ENCODE measurements at regions not wholly inside any gene's neighbourhood (a gene's known extent, or its start where the extent isn't known, plus 50 kb on each side); places are given as distances from the start of the nearest gene placed in this dataset.

DNA sequence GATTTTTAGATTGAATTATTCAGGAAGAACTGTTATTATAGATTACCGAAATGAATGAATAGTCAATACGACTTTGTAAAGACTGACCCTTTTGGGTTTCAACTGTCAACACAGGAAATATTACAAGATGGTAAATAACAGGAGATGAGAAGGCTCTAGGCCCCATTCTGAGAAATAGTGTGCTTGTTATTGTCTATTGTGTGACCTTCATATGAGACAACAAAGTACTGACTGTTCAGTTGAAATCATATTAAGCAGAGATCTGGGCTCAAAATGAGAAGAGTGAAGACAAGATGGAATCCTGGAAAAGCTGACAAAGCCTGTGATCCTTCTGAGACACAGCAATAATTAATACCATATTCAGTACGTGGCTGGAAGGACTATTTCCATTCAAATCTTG lies 503.8 kb downstream of the INHBA start:
- Histone ChIP-seq H2AFZ (no peak overlapping the region), H3F3A (replicated peaks; ENCODE audit: low read depth) (no peaks in the 10 kb centered on the region), H3K36me3 (ENCODE audit: insufficient read depth) (no peaks in the 10 kb centered on the region), H3K9me2 (ENCODE audit: insufficient read depth) (no peaks in the 10 kb centered on the region), H3K4me3 (no peak overlapping the region), H3K27ac (ENCODE audit: low read depth) (no peak overlapping the region), H3K79me2 (replicated peaks; ENCODE audit: insufficient read depth) (no peaks in the 10 kb centered on the region), H3K4me1 (ENCODE audit: insufficient read depth) (no peaks in the 10 kb centered on the region), H3K4me2 (no peak overlapping the region), H3K27me3 (ENCODE audit: insufficient read depth) (no peaks in the 10 kb centered on the region), H4K20me1 (replicated peaks; ENCODE audit: insufficient read depth) (no peaks in the 10 kb centered on the region)
- H3K27ac Mint-ChIP-seq: no peak overlapping the region
- H3K36me3 Mint-ChIP-seq (ENCODE audit: low read depth): no peaks in the 10 kb centered on the region
- no peak for ATAC-seq
- TF ChIP-seq ZNF114 (CRISPR knock-in tag; IDR thresholded peaks at IDR 0.05) (no peak), NANOG (IDR thresholded peaks at IDR 0.05; ENCODE audit: borderline replicate concordance) (no peak), POLR2AphosphoS5 (IDR thresholded peaks at IDR 0.05; ENCODE audit: low read depth) (no peak), ZNF331 (CRISPR knock-in tag; IDR thresholded peaks at IDR 0.05; ENCODE audit: low read depth) (no peak)
- TF ChIP-seq, protein P1, sequence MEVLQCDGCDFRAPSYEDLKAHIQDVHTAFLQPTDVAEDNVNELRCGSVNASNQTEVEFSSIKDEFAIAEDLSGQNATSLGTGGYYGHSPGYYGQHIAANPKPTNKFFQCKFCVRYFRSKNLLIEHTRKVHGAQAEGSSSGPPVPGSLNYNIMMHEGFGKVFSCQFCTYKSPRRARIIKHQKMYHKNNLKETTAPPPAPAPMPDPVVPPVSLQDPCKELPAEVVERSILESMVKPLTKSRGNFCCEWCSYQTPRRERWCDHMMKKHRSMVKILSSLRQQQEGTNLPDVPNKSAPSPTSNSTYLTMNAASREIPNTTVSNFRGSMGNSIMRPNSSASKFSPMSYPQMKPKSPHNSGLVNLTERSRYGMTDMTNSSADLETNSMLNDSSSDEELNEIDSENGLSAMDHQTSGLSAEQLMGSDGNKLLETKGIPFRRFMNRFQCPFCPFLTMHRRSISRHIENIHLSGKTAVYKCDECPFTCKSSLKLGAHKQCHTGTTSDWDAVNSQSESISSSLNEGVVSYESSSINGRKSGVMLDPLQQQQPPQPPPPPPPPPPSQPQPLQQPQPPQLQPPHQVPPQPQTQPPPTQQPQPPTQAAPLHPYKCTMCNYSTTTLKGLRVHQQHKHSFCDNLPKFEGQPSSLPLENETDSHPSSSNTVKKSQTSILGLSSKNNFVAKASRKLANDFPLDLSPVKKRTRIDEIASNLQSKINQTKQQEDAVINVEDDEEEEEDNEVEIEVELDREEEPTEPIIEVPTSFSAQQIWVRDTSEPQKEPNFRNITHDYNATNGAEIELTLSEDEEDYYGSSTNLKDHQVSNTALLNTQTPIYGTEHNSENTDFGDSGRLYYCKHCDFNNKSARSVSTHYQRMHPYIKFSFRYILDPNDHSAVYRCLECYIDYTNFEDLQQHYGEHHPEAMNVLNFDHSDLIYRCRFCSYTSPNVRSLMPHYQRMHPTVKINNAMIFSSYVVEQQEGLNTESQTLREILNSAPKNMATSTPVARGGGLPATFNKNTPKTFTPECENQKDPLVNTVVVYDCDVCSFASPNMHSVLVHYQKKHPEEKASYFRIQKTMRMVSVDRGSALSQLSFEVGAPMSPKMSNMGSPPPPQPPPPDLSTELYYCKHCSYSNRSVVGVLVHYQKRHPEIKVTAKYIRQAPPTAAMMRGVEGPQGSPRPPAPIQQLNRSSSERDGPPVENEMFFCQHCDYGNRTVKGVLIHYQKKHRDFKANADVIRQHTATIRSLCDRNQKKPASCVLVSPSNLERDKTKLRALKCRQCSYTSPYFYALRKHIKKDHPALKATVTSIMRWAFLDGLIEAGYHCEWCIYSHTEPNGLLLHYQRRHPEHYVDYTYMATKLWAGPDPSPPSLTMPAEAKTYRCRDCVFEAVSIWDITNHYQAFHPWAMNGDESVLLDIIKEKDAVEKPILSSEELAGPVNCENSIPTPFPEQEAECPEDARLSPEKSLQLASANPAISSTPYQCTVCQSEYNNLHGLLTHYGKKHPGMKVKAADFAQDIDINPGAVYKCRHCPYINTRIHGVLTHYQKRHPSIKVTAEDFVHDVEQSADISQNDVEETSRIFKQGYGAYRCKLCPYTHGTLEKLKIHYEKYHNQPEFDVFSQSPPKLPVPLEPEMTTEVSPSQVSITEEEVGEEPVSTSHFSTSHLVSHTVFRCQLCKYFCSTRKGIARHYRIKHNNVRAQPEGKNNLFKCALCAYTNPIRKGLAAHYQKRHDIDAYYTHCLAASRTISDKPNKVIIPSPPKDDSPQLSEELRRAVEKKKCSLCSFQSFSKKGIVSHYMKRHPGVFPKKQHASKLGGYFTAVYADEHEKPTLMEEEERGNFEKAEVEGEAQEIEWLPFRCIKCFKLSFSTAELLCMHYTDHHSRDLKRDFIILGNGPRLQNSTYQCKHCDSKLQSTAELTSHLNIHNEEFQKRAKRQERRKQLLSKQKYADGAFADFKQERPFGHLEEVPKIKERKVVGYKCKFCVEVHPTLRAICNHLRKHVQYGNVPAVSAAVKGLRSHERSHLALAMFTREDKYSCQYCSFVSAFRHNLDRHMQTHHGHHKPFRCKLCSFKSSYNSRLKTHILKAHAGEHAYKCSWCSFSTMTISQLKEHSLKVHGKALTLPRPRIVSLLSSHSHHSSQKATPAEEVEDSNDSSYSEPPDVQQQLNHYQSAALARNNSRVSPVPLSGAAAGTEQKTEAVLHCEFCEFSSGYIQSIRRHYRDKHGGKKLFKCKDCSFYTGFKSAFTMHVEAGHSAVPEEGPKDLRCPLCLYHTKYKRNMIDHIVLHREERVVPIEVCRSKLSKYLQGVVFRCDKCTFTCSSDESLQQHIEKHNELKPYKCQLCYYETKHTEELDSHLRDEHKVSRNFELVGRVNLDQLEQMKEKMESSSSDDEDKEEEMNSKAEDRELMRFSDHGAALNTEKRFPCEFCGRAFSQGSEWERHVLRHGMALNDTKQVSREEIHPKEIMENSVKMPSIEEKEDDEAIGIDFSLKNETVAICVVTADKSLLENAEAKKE (CRISPR knock-in tag; IDR thresholded peaks at IDR 0.05): no peak
- no peaks in the 10 kb centered on the region for H3K9me3 Mint-ChIP-seq
- peaks cover 3% of the 10 kb centered on the region for H3K27me3 Mint-ChIP-seq (ENCODE audit: insufficient read depth, low read depth, poor library complexity)
- no peak for DNase-seq (ENCODE audit: low spot score)
- peaks cover 11% of the 10 kb centered on the region for H3K4me1 Mint-ChIP-seq
- H3K4me3 Mint-ChIP-seq: no peak overlapping the region

DNA sequence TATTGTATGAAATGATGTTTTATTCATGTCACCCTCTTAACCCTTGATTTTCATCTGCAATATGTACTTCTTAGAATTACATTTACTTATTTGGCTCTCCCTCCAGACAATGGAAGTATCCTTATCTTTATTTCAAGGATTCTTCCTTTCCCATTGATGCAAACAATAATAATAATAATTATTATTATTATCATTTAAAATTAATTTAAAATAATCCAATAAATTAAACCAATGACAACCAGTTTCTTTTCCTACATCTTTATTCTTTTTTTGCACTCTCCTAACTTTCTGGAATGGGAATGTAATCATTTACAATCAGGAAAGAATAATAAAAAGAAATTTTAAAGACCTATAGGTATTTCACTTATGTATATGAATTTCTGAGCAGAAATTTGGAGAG lies 504.4 kb downstream of the INHBA start:
- no peaks in the 10 kb centered on the region for H4K20me1 ChIP-seq (replicated peaks; ENCODE audit: insufficient read depth)

More for the DNA sequence above, 504.4 kb downstream of the INHBA start:
- no peak for TF ChIP-seq EZH2phosphoT487 (IDR thresholded peaks at IDR 0.05; ENCODE audit: unreplicated experiment)
- no peak for TF ChIP-seq REST (IDR thresholded peaks at IDR 0.05; ENCODE audit: unreplicated experiment)
- DNase-seq (ENCODE audit: low spot score) (no peak), ATAC-seq (no peak)
- H3K4me1 ChIP-seq (ENCODE audit: insufficient read depth): no peaks in the 10 kb centered on the region
- H3K4me3 Mint-ChIP-seq: no peak overlapping the region
- no peak overlapping the region for H3K27ac ChIP-seq (ENCODE audit: low read depth)
- H2AFZ ChIP-seq: no peak overlapping the region
- H3K79me2 ChIP-seq (replicated peaks; ENCODE audit: insufficient read depth): no peaks in the 10 kb centered on the region
- H3K9me3 Mint-ChIP-seq: no peaks in the 10 kb centered on the region
- H3K4me2 ChIP-seq: no peak overlapping the region
- H3K9me2 ChIP-seq (ENCODE audit: insufficient read depth): no peaks in the 10 kb centered on the region
- peaks cover 3% of the 10 kb centered on the region for H3K27me3 Mint-ChIP-seq (ENCODE audit: insufficient read depth, low read depth, poor library complexity)
- no peaks in the 10 kb centered on the region for H3K27me3 ChIP-seq (ENCODE audit: insufficient read depth)
- peaks cover 11% of the 10 kb centered on the region for H3K4me1 Mint-ChIP-seq
- no peaks in the 10 kb centered on the region for H3K36me3 Mint-ChIP-seq (ENCODE audit: low read depth)
- H3F3A ChIP-seq (replicated peaks; ENCODE audit: low read depth): no peaks in the 10 kb centered on the region
- H3K27ac Mint-ChIP-seq: no peak overlapping the region
- H3K36me3 ChIP-seq (ENCODE audit: insufficient read depth): no peaks in the 10 kb centered on the region
- H3K4me3 ChIP-seq: no peak overlapping the region

Measured in GM23338 (cell line).